ENCODE measurements at regions not wholly inside any gene's neighbourhood (a gene's known extent, or its start where the extent isn't known, plus 50 kb on each side); places are given as distances from the start of the nearest gene placed in this dataset.

- TF ChIP-seq POLR2AphosphoS5 (IDR thresholded peaks at IDR 0.05; ENCODE audit: low read depth, low read length) (no peak), RXRA (IDR thresholded peaks at IDR 0.05; ENCODE audit: insufficient read depth, low read depth, low read length) (no peak), CTCF (IDR thresholded peaks at IDR 0.05; ENCODE audit: control extremely low read depth in 1 of 3, insufficient read depth in 1 of 3, low read depth in 1 of 3, low read length in 3 of 3) (no peak)
These were observed 155.9 kb downstream of the DISP1 start for GRCh38 chr1:222970711-222971110.
